ENCODE measurements at regions not wholly inside any gene's neighbourhood (a gene's known extent, or its start where the extent isn't known, plus 50 kb on each side); places are given as distances from the start of the nearest gene placed in this dataset.

GRCh38 chr13:76826527-76826926 lies 59.7 kb downstream of the KCTD12 start:
- Histone ChIP-seq H2BK15ac (ENCODE audit: low read length) (no peak overlapping the region), H3K56ac (replicated peaks; ENCODE audit: insufficient read length, low read depth, low read length) (no peak overlapping the region), H2BK120ac (replicated peaks; ENCODE audit: low read depth, low read length) (no peak overlapping the region), H2AK5ac (ENCODE audit: low read depth, low read length) (no peak overlapping the region), H3K9me3 (ENCODE audit: insufficient read depth in 2 of 2, low read depth in 1 of 2, low read length in 1 of 2) (no peaks in the 10 kb centered on the region), H4K91ac (replicated peaks; ENCODE audit: insufficient read length, low read length) (no peak overlapping the region), H3K23me2 (ENCODE audit: low read depth, low read length) (no peaks in the 10 kb centered on the region), H3K27ac (ENCODE audit: low read depth, low read length) (no peak overlapping the region), H3K4me3 (ENCODE audit: extremely low read depth in 1 of 4, insufficient read depth in 2 of 4, low read depth in 3 of 4, low read length in 4 of 4) (no peak overlapping the region), H4K8ac (ENCODE audit: extremely low read depth, insufficient read depth, low read length) (no peak overlapping the region), H3K79me1 (ENCODE audit: low read depth, low read length) (no peaks in the 10 kb centered on the region), H4K5ac (ENCODE audit: insufficient read length, low read depth, low read length) (no peak overlapping the region), H4K20me1 (replicated peaks in 1 of 2; ENCODE audit: control insufficient read depth in 1 of 2, insufficient read depth in 2 of 2, low read length in 2 of 2) (no peaks in the 10 kb centered on the region), H3K4me2 (ENCODE audit: insufficient read depth in 1 of 2, low read depth in 2 of 2, low read length in 2 of 2) (no peak overlapping the region), H2AFZ (ENCODE audit: low read length) (no peak overlapping the region), H3K4ac (replicated peaks; ENCODE audit: insufficient read length, low read depth, low read length) (no peak overlapping the region), H3K36me3 (ENCODE audit: control insufficient read depth in 2 of 4, insufficient read depth in 4 of 4, low read length in 3 of 4) (no peaks in the 10 kb centered on the region), H3K9ac (replicated peaks in 1 of 4; ENCODE audit: extremely low read depth in 1 of 4, low read depth in 3 of 4, low read length in 3 of 4) (no peak overlapping the region), H2BK5ac (ENCODE audit: low read depth, low read length) (no peak overlapping the region), H3K27me3 (replicated peaks in 1 of 4; ENCODE audit: control insufficient read depth in 3 of 4, extremely low read depth in 1 of 4, insufficient read depth in 3 of 4, low read length in 3 of 4) (no peaks in the 10 kb centered on the region), H2BK20ac (ENCODE audit: low read length) (no peak overlapping the region), H2BK12ac (ENCODE audit: low read depth, low read length) (no peak overlapping the region), H3K4me1 (replicated peaks in 1 of 4; ENCODE audit: control insufficient read depth in 3 of 4, insufficient read depth in 4 of 4, low read length in 3 of 4) (peaks cover 0 to 6% (median 0%) of the 10 kb centered on the region in 4 experiments; a peak in 1 of 7 replicates), H3K18ac (ENCODE audit: extremely low read depth, low read length) (no peak overlapping the region), H3K14ac (ENCODE audit: insufficient read length) (no peak overlapping the region), H3K23ac (ENCODE audit: insufficient read length) (no peak overlapping the region), H3K79me2 (ENCODE audit: control insufficient read depth in 1 of 2, insufficient read depth in 2 of 2, low read length in 2 of 2) (no peaks in the 10 kb centered on the region)
- ChIA-PET POLR2A (ENCODE audit: partially characterized antibody) (no interaction called here), CTCF (ENCODE audit: partially characterized antibody) (interaction anchor here (0.6 to 0.8 kb wide), 2 partner anchors 326 to 900 kb away, joined by 3 read pairs; no protein-coding TSS in a partner anchor)
- 81% methylated on average over 5 of the region's 5 CpGs; no CpG with 5 or more reads in 1 of the 2 experiments for WGBS, 2 experiments (ENCODE audit: extremely low coverage in 1 of 2, insufficient coverage in 1 of 2, insufficient read length in 1 of 2, insufficient replicate concordance in 2 of 2, low coverage in 1 of 2, low lambda C conversion rate in 2 of 2, missing lambda C conversion rate in 1 of 2)
- no peak for DNase-seq (ENCODE audit: low read depth in 1 of 2, low spot score in 2 of 2)
- FAIRE-seq: no peak
- TF ChIP-seq SIRT6 (IDR thresholded peaks at IDR 0.05; ENCODE audit: low read length) (no peak), BACH1 (IDR thresholded peaks at IDR 0.05; ENCODE audit: low read length) (no peak), PHF8 (conservative IDR thresholded peaks at IDR 0.05; ENCODE audit: low read depth, low read length) (no peak), RBBP5 (IDR thresholded peaks at IDR 0.05; ENCODE audit: borderline replicate concordance, low read depth, low read length) (no peak), TAF1 (IDR thresholded peaks at IDR 0.05; ENCODE audit: low read depth, low read length) (no peak), TEAD4 (IDR thresholded peaks at IDR 0.05; ENCODE audit: low read depth, low read length) (no peak), BRCA1 (IDR thresholded peaks at IDR 0.05; ENCODE audit: low read depth, low read length) (no peak), EP300 (IDR thresholded peaks at IDR 0.05; ENCODE audit: borderline replicate concordance in 1 of 2, low read depth in 2 of 2, low read length in 2 of 2) (no peak), HDAC2 (IDR thresholded peaks at IDR 0.05; ENCODE audit: borderline replicate concordance in 1 of 2, low read depth in 2 of 2, low read length in 2 of 2) (no peak), E2F6 (IDR thresholded peaks at IDR 0.05) (no peak), MAFK (IDR thresholded peaks at IDR 0.05; ENCODE audit: low read depth, low read length) (no peak), TAF7 (optimal IDR thresholded peaks at IDR 0.05; ENCODE audit: borderline replicate concordance, low read depth, low read length) (no peak), CHD2 (IDR thresholded peaks at IDR 0.05; ENCODE audit: low read length) (no peak), POU5F1 (IDR thresholded peaks at IDR 0.05; ENCODE audit: low read depth, low read length) (no peak)

All from H1 (cell line).